Keratinocyte (primary cell): ENCODE measurements at regions not wholly inside any gene's neighbourhood (a gene's known extent, or its start where the extent isn't known, plus 50 kb on each side); places are given as distances from the start of the nearest gene placed in this dataset.

ENCODE experiments used
- EZH2 ChIP-seq: IDR thresholded peaks from one replicate; pipeline ENCODE4 v1.6.1; 2012; ENCODE audit warnings: inconsistent platforms, mild to moderate bottlenecking, low read length, moderate library complexity
- TF ChIP-seq, protein P1 (sequence below), 3 experiments: IDR thresholded peaks in 1 of 3; conservative IDR thresholded peaks in 1 of 3; optimal IDR thresholded peaks in 1 of 3; 2 replicates in 2 of 3; 3 replicates in 1 of 3; pipeline versions ENCODE3 to v1.5.1; 2011; ENCODE audit warnings: low read length in 3 of 3, mild to moderate bottlenecking in 3 of 3, moderate library complexity in 2 of 3, control low read depth in 1 of 3, inconsistent platforms in 1 of 3; ENCODE audit not compliant: insufficient read depth in 2 of 3; ENCODE audit errors: extremely low read depth in 1 of 3

DNA sequence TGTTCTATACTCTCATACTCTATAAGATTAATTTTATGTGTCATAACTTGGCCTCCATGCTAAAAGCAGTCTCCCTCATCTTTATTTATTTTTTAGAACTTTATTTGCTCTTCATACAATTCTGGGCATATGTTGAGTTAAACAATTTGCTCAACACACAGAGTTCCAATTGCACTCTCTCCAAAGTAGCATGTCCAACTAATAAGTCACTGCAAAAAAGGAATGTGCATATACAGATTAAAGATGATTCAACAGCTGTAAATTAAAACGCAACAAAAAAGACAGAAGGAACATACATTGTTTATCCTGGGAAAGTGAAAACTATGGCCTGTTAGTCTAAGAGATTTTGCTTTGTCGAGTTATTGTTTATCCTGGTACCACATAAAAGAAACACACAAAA, 277.7 kb upstream of the ACVR2A start:
- TF ChIP-seq, protein P1, sequence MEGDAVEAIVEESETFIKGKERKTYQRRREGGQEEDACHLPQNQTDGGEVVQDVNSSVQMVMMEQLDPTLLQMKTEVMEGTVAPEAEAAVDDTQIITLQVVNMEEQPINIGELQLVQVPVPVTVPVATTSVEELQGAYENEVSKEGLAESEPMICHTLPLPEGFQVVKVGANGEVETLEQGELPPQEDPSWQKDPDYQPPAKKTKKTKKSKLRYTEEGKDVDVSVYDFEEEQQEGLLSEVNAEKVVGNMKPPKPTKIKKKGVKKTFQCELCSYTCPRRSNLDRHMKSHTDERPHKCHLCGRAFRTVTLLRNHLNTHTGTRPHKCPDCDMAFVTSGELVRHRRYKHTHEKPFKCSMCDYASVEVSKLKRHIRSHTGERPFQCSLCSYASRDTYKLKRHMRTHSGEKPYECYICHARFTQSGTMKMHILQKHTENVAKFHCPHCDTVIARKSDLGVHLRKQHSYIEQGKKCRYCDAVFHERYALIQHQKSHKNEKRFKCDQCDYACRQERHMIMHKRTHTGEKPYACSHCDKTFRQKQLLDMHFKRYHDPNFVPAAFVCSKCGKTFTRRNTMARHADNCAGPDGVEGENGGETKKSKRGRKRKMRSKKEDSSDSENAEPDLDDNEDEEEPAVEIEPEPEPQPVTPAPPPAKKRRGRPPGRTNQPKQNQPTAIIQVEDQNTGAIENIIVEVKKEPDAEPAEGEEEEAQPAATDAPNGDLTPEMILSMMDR (optimal IDR thresholded peaks at IDR 0.05 in 1 of 3, IDR thresholded peaks at IDR 0.05 in 1 of 3, conservative IDR thresholded peaks at IDR 0.05 in 1 of 3; ENCODE audit: extremely low read depth in 1 of 3, insufficient read depth in 2 of 3, low read length in 3 of 3) = no peak
- no peak for TF ChIP-seq EZH2
